BE2C (cell line): ENCODE measurements at regions not wholly inside any gene's neighbourhood (a gene's known extent, or its start where the extent isn't known, plus 50 kb on each side); places are given as distances from the start of the nearest gene placed in this dataset.

Experiments
- DNase-seq: peaks from one replicate; pipeline ENCODE4 v3.0.0-alpha.2; 2020
- H3K27me3 ChIP-seq: fragments of 250-450 bp; sonication (Bioruptor Pico); 2 replicates; pipeline ENCODE4 v1.5.1; 2020; ENCODE audit warnings: mild to moderate bottlenecking
- H3K36me3 ChIP-seq: fragments of 250-450 bp; sonication (Bioruptor Pico); 2 replicates; pipeline ENCODE4 v1.5.1; 2020; ENCODE audit warnings: mild to moderate bottlenecking
- H3K4me1 ChIP-seq: fragments of 250-450 bp; sonication (Bioruptor Pico); 2 replicates; pipeline ENCODE4 v1.5.1; 2020
- H3K4me3 ChIP-seq: 2 replicates; pipeline ENCODE4 v1.5.1; 2011; ENCODE audit warnings: low read depth, low read length
- H3K9me3 ChIP-seq: fragments of 250-450 bp; sonication (Bioruptor Pico); 2 replicates; pipeline ENCODE4 v1.5.1; 2020
- CTCF ChIP-seq: IDR thresholded peaks from 2 replicates; pipeline ENCODE4 v1.5.1; 2012; ENCODE audit warnings: mild to moderate bottlenecking, low read depth, low read length

GRCh38 chr6:40914005-40914404, 125.0 kb downstream of the UNC5CL start:
- DNase-seq: no peak
- no peaks in the 10 kb centered on the region for H3K4me1 ChIP-seq
- no peaks in the 10 kb centered on the region for H3K36me3 ChIP-seq
- no peak for TF ChIP-seq CTCF
- no peaks in the 10 kb centered on the region for H3K27me3 ChIP-seq
- H3K4me3 ChIP-seq: no peak overlapping the region
- no peaks in the 10 kb centered on the region for H3K9me3 ChIP-seq

DNA sequence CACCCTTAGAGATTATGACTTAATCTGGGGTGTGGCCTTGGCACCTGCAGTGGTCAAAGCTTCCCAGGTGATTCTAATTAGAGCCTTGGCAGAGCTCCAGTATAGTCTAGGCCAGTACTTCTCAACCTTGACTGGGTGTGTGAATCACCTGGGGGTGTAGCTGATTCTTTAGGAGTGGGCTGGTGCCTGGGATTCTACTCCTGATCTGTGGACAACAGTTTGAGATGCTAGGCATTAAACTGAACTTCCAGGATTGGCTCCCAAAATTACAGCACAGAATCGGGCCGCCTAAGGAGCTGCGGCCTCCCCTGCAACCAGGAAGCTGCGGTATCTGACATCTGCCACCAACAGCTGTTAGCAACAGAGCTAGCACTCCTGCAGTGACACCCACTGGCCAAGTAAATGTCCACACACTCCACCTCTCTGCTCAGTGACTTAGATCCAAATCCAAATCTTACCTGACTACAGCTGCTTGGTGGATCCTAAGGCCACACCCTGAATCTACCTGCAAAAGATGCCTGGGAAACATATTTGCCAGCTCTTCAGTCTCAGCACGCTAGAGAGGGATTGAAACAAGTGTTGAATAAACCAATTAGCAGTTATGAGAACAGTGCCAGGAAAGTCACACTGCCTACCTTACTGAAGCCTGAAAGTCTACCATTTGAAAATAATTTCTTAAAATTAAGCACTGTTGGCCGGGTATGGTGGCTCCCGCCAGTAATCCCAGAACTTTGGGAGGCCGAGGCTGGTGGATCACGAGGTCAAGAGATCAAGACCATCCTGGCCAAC, 126.7 kb downstream of the UNC5CL start:
- peak; percentile 82 for DNase-seq
- TF ChIP-seq CTCF: peak; percentile 97
- Histone ChIP-seq H3K4me1 (peaks cover under 1% of the 10 kb centered on the region), H3K4me3 (no peak overlapping the region), H3K36me3 (no peaks in the 10 kb centered on the region), H3K27me3 (no peaks in the 10 kb centered on the region), H3K9me3 (no peaks in the 10 kb centered on the region)

DNA sequence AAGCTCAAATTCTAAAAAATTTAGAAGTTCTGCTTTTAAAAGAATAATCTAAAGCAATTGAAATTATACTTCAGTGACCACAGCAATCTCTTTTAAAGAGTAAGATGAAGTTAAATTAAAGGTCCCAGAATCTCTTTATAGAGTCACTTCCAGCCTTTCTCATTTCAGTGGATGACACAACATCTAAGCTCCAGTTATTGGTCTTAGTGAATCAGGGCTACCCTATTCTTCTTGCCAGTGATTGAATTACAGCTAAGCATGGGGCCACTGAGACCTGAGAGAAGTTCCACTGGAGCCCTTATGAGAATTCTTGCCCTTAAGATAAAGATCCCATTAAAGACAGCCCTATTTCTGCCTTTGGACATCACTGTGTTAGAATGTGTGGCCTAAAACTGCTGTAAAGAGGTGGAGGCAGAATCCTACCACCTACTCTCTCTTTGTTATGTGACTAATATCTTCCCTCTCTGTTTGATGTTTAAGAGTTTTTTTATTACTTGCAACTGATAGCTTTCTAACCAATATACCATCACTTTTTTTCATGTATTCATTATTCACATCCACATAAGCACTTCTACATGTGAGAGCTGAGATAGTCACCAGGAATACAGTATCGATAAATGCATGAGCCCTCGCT, 128.6 kb downstream of the UNC5CL start:
- Histone ChIP-seq H3K27me3 (no peaks in the 10 kb centered on the region), H3K4me3 (no peak overlapping the region), H3K9me3 (no peaks in the 10 kb centered on the region), H3K36me3 (no peaks in the 10 kb centered on the region), H3K4me1 (peaks cover 9% of the 10 kb centered on the region)
- no peak for TF ChIP-seq CTCF
- DNase-seq: no peak

DNA sequence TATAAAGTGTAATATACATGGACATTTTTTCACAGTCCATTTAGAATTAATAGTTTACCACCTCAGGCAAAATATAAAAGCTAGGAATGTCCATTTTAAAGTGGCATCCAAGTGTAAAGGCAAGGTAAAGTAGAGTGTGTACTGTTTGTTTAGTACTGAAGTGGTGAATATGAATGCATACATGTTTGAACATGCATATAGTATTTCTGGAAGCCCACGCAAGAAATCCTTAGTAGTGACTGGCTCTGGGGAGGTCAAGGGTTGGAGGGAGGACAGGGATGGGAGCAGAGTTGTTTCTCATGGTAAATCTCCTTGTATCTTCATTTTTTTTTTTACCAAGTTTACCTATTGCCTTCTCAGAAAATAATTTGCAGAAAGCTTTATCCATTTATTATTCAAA, 129.2 kb downstream of the UNC5CL start:
- DNase-seq: no peak
- Histone ChIP-seq H3K9me3 (no peaks in the 10 kb centered on the region), H3K4me3 (no peak overlapping the region), H3K4me1 (peaks cover 9% of the 10 kb centered on the region), H3K36me3 (no peaks in the 10 kb centered on the region), H3K27me3 (no peaks in the 10 kb centered on the region)
- TF ChIP-seq CTCF: no peak

DNA sequence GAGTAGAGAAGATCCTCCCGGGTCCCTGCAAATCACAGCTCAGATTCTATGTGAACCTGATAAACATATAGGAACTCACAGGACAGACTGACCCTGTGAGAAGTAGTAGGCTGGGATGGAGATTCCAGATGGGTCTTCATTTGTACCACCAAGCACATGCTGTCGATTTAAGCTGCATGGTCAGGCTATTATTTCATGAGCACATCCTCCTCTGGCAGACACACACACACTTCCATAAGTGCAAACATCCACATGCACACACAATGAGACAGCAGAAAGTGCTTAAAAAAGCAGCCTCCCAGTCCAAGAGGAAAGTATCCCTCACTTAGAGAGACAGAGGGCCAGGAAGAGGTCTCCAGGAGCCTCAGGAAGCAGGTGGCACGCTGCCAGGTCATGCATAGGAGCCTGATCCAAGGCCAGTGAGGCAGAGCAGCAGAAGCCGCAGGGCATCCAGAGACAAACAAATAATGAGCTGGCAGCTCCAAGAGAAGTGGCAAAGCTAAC, 131.8 kb downstream of the UNC5CL start:
- DNase-seq: peak; percentile 85

More for the DNA sequence above, 131.8 kb downstream of the UNC5CL start:
- TF ChIP-seq CTCF: no peak
- no peaks in the 10 kb centered on the region for H3K36me3 ChIP-seq
- no peaks in the 10 kb centered on the region for H3K9me3 ChIP-seq
- no peak overlapping the region for H3K4me3 ChIP-seq
- peaks cover 9% of the 10 kb centered on the region for H3K4me1 ChIP-seq
- no peaks in the 10 kb centered on the region for H3K27me3 ChIP-seq
